ENCODE measurements at regions not wholly inside any gene's neighbourhood (a gene's known extent, or its start where the extent isn't known, plus 50 kb on each side); places are given as distances from the start of the nearest gene placed in this dataset.
A peak's percentile ranks its signal among the peaks of the same experiment; 100 is the strongest.

DNA sequence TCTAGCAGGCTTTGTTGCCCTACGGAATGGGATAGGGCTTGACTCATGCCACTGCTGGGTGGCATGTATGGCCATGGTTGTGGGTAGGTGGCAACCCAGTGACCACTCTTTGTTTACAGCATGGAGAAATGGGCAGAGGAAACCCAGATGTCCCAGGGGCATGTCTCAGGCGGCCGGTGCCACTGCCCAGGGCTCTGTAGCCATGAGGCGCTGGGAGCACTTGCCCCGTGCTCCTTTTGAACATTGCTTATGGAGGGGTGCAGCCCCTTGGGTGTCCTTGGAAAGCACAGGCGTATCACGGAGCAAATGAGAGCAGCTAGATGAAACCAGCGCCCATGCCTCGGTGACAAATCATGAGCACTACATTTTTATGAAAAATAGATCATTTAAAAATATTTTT is 212.5 kb upstream of the ECI2 start:
- TF ChIP-seq POLR2AphosphoS5 (IDR thresholded peaks at IDR 0.05; ENCODE audit: low read depth, low read length) = no peak
- TF ChIP-seq SIN3A (IDR thresholded peaks at IDR 0.05; ENCODE audit: borderline replicate concordance, insufficient read depth, low read length) = no peak
- no peak for TF ChIP-seq FOXP2 (optimal IDR thresholded peaks at IDR 0.05; ENCODE audit: borderline replicate concordance, extremely low read depth, extremely low read length, insufficient read depth)
- TF ChIP-seq REST (IDR thresholded peaks at IDR 0.05; ENCODE audit: insufficient read depth in 1 of 2, low read depth in 2 of 2, low read length in 2 of 2) = no peak
- no peak for TF ChIP-seq TAF1 (IDR thresholded peaks at IDR 0.05; ENCODE audit: borderline replicate concordance, insufficient read depth, low read length)

DNA sequence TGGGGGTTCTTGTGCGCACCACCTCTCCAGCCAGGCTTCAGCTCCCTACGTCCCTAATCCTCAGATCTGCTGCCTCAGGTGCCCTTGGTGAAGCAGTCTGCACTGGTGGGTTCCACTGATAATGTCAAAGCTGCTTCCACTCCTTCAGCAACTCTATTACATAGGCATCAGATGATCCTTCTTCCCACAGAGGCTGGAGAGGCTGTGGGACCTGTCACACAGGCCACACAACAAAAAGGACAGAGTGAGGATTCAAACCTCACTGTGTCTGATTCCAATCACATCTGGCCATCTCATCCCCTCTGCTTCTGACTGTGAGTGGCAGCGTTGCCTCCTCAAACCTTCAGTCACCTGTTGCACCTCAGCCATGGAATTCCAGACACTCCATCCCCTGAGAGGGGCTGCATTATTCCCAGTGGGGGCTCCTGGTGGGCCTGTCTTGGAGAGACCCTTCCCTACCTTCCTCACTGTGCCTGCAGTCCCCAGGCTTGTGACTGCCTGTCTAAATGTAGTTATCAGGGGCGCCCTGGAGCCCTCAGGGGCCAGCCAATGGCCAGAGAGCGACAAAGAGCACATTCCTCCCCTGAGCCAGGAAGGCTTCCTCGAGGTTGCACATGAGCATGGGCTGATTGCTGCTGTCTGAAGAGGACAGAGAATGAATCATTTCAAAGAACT is 211.4 kb upstream of the ECI2 start:
- TF ChIP-seq FOXP2 (optimal IDR thresholded peaks at IDR 0.05; ENCODE audit: borderline replicate concordance, extremely low read depth, extremely low read length, insufficient read depth) = no peak

DNA sequence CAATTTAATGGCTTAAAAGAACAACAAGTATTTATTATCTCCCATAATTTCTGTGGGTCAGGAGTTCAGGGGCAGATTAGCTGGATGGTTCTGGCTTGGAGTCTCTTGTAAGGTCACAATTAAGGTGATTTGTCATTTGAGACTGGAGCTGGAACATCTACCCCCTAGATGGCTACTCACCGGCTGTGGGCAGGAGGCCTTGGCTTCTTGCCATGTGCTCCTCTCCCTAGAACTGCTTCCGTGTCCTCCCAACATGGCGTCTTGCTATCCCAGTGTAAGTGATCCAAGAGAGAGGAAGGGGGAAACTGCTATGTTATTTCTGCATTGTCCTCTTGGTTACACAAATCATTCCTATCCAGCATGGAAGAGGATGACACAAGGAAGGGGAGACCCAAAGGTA is 210.2 kb upstream of the ECI2 start:
- no peak for TF ChIP-seq POLR2AphosphoS5 (IDR thresholded peaks at IDR 0.05; ENCODE audit: low read depth, low read length)
- no peak for TF ChIP-seq FOXP2 (optimal IDR thresholded peaks at IDR 0.05; ENCODE audit: borderline replicate concordance, extremely low read depth, extremely low read length, insufficient read depth)
- no peak for TF ChIP-seq REST (IDR thresholded peaks at IDR 0.05; ENCODE audit: insufficient read depth in 1 of 2, low read depth in 2 of 2, low read length in 2 of 2)
- no peak for TF ChIP-seq SIN3A (IDR thresholded peaks at IDR 0.05; ENCODE audit: borderline replicate concordance, insufficient read depth, low read length)
- no peak for TF ChIP-seq TAF1 (IDR thresholded peaks at IDR 0.05; ENCODE audit: borderline replicate concordance, insufficient read depth, low read length)

DNA sequence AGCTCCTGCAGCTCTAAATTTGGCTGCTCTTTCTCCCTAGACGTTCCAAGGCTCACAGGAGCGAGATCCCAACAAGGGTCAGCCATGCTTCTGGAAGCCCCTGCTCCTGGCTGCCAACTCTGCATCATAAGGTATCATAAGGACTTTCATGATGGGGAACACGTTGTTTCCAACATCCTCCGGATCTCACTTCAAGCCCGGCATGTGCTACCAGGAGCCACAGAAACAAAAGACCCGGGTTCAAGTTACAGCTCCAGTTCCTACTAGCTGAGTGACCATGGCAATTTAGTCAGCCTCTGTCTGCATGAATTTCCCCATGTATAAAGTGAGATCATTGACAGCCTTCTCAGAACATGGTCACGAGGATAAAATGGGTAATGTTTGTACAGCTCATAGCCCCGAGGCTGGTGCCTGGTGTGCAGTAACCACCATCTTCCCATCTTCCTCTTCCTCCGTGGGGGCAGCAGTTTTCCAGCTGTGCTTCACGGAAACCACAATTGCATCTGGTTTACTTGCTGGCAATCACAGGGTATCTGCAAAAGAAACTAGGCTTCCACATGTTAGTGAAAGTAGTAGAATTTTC is 209.0 kb upstream of the ECI2 start:
- peak; percentile 67 for TF ChIP-seq FOXP2 (optimal IDR thresholded peaks at IDR 0.05; ENCODE audit: borderline replicate concordance, extremely low read depth, extremely low read length, insufficient read depth)
- TF ChIP-seq TAF1 (IDR thresholded peaks at IDR 0.05; ENCODE audit: borderline replicate concordance, insufficient read depth, low read length) = no peak
- 0 out of 4 replicates have a peak, but pooled peaks of 1 of the 2 experiments have one; percentile 48 for TF ChIP-seq REST (IDR thresholded peaks at IDR 0.05; ENCODE audit: insufficient read depth in 1 of 2, low read depth in 2 of 2, low read length in 2 of 2)
- TF ChIP-seq POLR2AphosphoS5 (IDR thresholded peaks at IDR 0.05; ENCODE audit: low read depth, low read length) = no peak
- TF ChIP-seq SIN3A (IDR thresholded peaks at IDR 0.05; ENCODE audit: borderline replicate concordance, insufficient read depth, low read length) = no peak

DNA sequence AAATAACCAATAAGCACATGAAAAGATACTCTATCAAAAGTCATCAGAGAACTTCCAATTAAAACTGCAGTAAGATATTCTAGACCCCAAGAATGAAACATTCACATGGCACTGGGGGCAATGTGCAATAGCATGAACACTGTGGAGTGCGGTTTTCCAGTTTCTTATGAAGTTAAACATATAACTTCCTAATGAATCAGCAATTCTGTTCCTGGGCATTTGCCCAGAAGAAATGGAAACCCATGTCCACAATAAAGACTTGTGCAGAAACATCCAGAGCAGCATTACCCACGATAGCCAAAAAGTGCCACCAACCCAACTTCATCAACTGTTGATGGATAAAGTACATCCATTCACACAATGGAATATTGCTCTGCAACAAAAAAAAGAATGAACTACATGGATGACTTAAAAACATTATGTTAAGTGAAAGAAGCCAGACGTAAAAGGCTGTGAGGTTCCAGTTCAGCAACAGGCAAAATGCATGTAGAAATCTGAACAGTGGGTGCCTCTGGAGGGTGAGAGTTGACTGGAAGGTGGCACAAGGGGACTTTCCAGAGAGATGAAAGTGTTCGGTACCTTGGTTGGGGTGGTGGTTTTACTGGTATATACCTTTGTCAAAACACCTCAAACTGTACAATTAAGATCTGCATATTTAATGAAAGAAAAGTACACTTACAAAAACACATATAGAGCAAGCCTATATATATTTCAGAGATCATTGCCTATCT is 207.2 kb upstream of the ECI2 start:
- TF ChIP-seq FOXP2 (optimal IDR thresholded peaks at IDR 0.05; ENCODE audit: borderline replicate concordance, extremely low read depth, extremely low read length, insufficient read depth) (no peak), POLR2AphosphoS5 (IDR thresholded peaks at IDR 0.05; ENCODE audit: low read depth, low read length) (no peak), SIN3A (IDR thresholded peaks at IDR 0.05; ENCODE audit: borderline replicate concordance, insufficient read depth, low read length) (no peak), REST (IDR thresholded peaks at IDR 0.05; ENCODE audit: insufficient read depth in 1 of 2, low read depth in 2 of 2, low read length in 2 of 2) (no peak), TAF1 (IDR thresholded peaks at IDR 0.05; ENCODE audit: borderline replicate concordance, insufficient read depth, low read length) (no peak)

All from PFSK-1 (cell line).